ENCODE measurements at regions not wholly inside any gene's neighbourhood (a gene's known extent, or its start where the extent isn't known, plus 50 kb on each side); places are given as distances from the start of the nearest gene placed in this dataset.

DNA sequence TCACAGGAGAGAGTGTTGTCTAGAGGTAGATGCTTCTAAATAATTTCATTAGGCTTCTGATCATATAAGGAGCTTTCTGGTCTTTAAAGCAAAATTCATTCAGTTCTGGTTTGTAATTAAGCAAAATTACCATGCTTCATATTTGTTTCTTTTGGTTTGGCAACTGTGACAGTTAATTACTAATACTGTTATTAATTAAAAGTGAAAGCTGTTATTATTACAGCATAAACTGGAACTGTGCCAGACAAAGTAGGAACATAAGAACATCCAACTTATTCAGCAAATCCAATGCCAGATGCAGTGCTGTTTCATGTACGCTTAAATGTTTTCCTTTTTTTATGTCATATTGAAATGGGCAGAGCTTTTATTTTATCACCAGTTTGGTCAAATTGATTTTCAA lies 70.4 kb upstream of the DAB2 start:
- ATAC-seq, result no peak
- no peaks in the 10 kb centered on the region for H3K27me3 ChIP-seq (ENCODE audit: low read length)
- ChIA-PET POLR2A (ENCODE audit: unreplicated experiment) (no interaction called here), CTCF (no interaction called here)
- peaks cover 9% of the 10 kb centered on the region for H3K4me1 ChIP-seq (ENCODE audit: insufficient read depth, low read length)
- H2AFZ ChIP-seq (ENCODE audit: low read length), result no peak overlapping the region
- no peak overlapping the region for H3K4me3 ChIP-seq (ENCODE audit: low read length)
- no peaks in the 10 kb centered on the region for H3K36me3 ChIP-seq (ENCODE audit: low read depth, low read length)
- H3K27ac ChIP-seq (ENCODE audit: low read length), result no peak overlapping the region
- no TSS peak for BruUV-seq (replicated peaks)
- no peaks in the 10 kb centered on the region for H3F3A ChIP-seq (ENCODE audit: low read length, unreplicated experiment)
- H3K9me2 ChIP-seq (replicated peaks; ENCODE audit: low read length), result no peaks in the 10 kb centered on the region
- no peak overlapping the region for H3K4me2 ChIP-seq (ENCODE audit: low read length)
- no peak for DNase-seq
- H3K79me2 ChIP-seq (ENCODE audit: low read length), result no peaks in the 10 kb centered on the region
- TF ChIP-seq EZH2 (IDR thresholded peaks at IDR 0.05; ENCODE audit: low read length, unreplicated experiment), result no peak
- TF ChIP-seq, protein P1, sequence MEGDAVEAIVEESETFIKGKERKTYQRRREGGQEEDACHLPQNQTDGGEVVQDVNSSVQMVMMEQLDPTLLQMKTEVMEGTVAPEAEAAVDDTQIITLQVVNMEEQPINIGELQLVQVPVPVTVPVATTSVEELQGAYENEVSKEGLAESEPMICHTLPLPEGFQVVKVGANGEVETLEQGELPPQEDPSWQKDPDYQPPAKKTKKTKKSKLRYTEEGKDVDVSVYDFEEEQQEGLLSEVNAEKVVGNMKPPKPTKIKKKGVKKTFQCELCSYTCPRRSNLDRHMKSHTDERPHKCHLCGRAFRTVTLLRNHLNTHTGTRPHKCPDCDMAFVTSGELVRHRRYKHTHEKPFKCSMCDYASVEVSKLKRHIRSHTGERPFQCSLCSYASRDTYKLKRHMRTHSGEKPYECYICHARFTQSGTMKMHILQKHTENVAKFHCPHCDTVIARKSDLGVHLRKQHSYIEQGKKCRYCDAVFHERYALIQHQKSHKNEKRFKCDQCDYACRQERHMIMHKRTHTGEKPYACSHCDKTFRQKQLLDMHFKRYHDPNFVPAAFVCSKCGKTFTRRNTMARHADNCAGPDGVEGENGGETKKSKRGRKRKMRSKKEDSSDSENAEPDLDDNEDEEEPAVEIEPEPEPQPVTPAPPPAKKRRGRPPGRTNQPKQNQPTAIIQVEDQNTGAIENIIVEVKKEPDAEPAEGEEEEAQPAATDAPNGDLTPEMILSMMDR (conservative IDR thresholded peaks at IDR 0.05; ENCODE audit: low read depth, low read length), result no peak
- TF ChIP-seq EZH2phosphoT487 (IDR thresholded peaks at IDR 0.05; ENCODE audit: borderline replicate concordance, low read length), result no peak
- H3K9me3 ChIP-seq (ENCODE audit: low read length), result peaks cover 11% of the 10 kb centered on the region; the same call in 1 of the 2 replicates
- H4K20me1 ChIP-seq (ENCODE audit: low read length), result no peaks in the 10 kb centered on the region
- intact Hi-C loops (cut with micrococcal nuclease), result no loop called here
- H3K9ac ChIP-seq (ENCODE audit: low read length), result no peak overlapping the region

DNA sequence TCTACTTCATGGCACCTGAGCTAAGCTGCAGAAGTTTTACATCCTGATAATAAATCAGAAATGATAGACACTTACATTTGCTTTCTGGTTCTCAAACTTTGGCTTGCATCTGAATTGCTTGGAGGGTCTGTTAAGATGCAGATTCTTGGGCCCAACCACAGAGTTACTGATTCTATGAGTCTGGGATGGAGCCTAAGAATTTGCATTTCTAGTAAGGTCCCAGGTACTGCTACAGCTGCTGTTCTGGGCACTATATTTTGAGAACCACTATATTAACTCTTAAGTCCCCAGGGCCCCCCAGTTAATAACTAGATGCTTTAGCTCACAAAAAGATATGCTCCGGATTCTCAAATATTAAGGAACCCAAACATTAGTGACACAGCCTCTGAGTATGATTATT lies 69.8 kb upstream of the DAB2 start:
- ATAC-seq (no peak), DNase-seq (no peak)
- TF ChIP-seq, protein P1 (conservative IDR thresholded peaks at IDR 0.05; ENCODE audit: low read depth, low read length), result no peak
- TF ChIP-seq EZH2phosphoT487 (IDR thresholded peaks at IDR 0.05; ENCODE audit: borderline replicate concordance, low read length), result no peak
- TF ChIP-seq EZH2 (IDR thresholded peaks at IDR 0.05; ENCODE audit: low read length, unreplicated experiment), result no peak
- Histone ChIP-seq H3F3A (ENCODE audit: low read length, unreplicated experiment) (no peaks in the 10 kb centered on the region), H3K4me1 (ENCODE audit: insufficient read depth, low read length) (peaks cover 9% of the 10 kb centered on the region), H3K27me3 (ENCODE audit: low read length) (no peaks in the 10 kb centered on the region), H3K9me3 (ENCODE audit: low read length) (peaks cover 11% of the 10 kb centered on the region; the same call in 1 of the 2 replicates), H3K9me2 (replicated peaks; ENCODE audit: low read length) (no peaks in the 10 kb centered on the region), H3K27ac (ENCODE audit: low read length) (no peak overlapping the region), H4K20me1 (ENCODE audit: low read length) (no peaks in the 10 kb centered on the region), H3K4me2 (ENCODE audit: low read length) (no peak overlapping the region), H3K9ac (ENCODE audit: low read length) (no peak overlapping the region), H2AFZ (ENCODE audit: low read length) (no peak overlapping the region), H3K36me3 (ENCODE audit: low read depth, low read length) (no peaks in the 10 kb centered on the region), H3K4me3 (ENCODE audit: low read length) (no peak overlapping the region), H3K79me2 (ENCODE audit: low read length) (no peaks in the 10 kb centered on the region)
- POLR2A ChIA-PET (ENCODE audit: unreplicated experiment), result no interaction called here
- no TSS peak for BruUV-seq (replicated peaks)
- intact Hi-C loops (cut with micrococcal nuclease), result no loop called here
- CTCF ChIA-PET, result no interaction called here

DNA sequence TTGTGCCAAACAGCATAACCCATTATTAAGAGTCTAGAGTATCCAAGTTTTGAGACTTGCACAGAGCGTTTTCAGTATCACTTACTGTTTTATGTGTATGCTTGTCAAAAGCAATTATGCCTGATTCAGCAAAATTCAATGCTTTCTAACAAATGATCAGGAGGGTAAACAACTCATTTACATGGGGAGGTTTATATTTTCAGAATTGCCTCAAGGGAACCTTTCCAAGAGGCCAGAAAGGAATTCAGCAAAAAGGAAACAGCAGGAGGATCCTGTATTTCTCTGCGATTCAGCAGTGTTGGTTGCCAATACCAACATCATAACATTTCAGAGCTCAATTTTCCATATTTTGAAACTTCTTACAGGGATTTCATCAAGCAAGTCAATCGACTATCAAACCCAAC lies 69.3 kb upstream of the DAB2 start:
- no TSS peak for BruUV-seq (replicated peaks)
- Histone ChIP-seq H3K4me1 (ENCODE audit: insufficient read depth, low read length) (peaks cover 9% of the 10 kb centered on the region), H3K4me2 (ENCODE audit: low read length) (no peak overlapping the region), H3K36me3 (ENCODE audit: low read depth, low read length) (no peaks in the 10 kb centered on the region), H3K9ac (ENCODE audit: low read length) (no peak overlapping the region), H3K27ac (ENCODE audit: low read length) (no peak overlapping the region), H2AFZ (ENCODE audit: low read length) (no peak overlapping the region), H4K20me1 (ENCODE audit: low read length) (no peaks in the 10 kb centered on the region), H3K79me2 (ENCODE audit: low read length) (no peaks in the 10 kb centered on the region), H3K27me3 (ENCODE audit: low read length) (no peaks in the 10 kb centered on the region), H3K9me3 (ENCODE audit: low read length) (peaks cover 11% of the 10 kb centered on the region; the same call in 1 of the 2 replicates), H3K4me3 (ENCODE audit: low read length) (no peak overlapping the region), H3K9me2 (replicated peaks; ENCODE audit: low read length) (no peaks in the 10 kb centered on the region), H3F3A (ENCODE audit: low read length, unreplicated experiment) (no peaks in the 10 kb centered on the region)
- ChIA-PET POLR2A (ENCODE audit: unreplicated experiment) (no interaction called here), CTCF (no interaction called here)
- ATAC-seq, result no peak
- intact Hi-C loops (cut with micrococcal nuclease), result no loop called here
- DNase-seq, result no peak
- no peak for TF ChIP-seq EZH2 (IDR thresholded peaks at IDR 0.05; ENCODE audit: low read length, unreplicated experiment)
- no peak for TF ChIP-seq EZH2phosphoT487 (IDR thresholded peaks at IDR 0.05; ENCODE audit: borderline replicate concordance, low read length)
- TF ChIP-seq, protein P1 (conservative IDR thresholded peaks at IDR 0.05; ENCODE audit: low read depth, low read length), result no peak
